B cell (primary cell): ENCODE measurements at regions not wholly inside any gene's neighbourhood (a gene's known extent, or its start where the extent isn't known, plus 50 kb on each side); places are given as distances from the start of the nearest gene placed in this dataset.
"Not testable (repeated sequence)": the region's sequence is repeated elsewhere in the genome, so short reads cannot be mapped to it uniquely, and the experiment has no call there.

Source experiments
- ATAC-seq: fragments of 200-7000 bp; cut with Tn5 transposase; one replicate; pipeline ENCODE4 v1.10.0; 2021; ENCODE audit warnings: low read depth, mild to moderate bottlenecking, moderate number of reproducible peaks, moderate library complexity
- CTCF ChIA-PET: fragments of 350-600 bp; sonication (Branson Sonifier 250); formaldehyde crosslinking; loops from one replicate; lab custom pipeline; 2021; ENCODE audit warnings: antibody characterized with exemption, inconsistent platforms; lab: Charles Lee
- POLR2A ChIA-PET: fragments of 350-600 bp; sonication (Branson Sonifier 250); formaldehyde crosslinking; loops from one replicate; lab custom pipeline; 2021; ENCODE audit warnings: antibody characterized with exemption; lab: Charles Lee
- DNase-seq: peaks from one replicate; pipeline ENCODE4 v3.0.0; 2013
- H2AFZ ChIP-seq: 2 replicates; pipeline ENCODE4 v1.6.1; 2012; ENCODE audit warnings: mild to moderate bottlenecking, low read depth, low read length; ENCODE audit not compliant: insufficient read depth, poor library complexity, severe bottlenecking
- H3K27ac ChIP-seq, 2 donors: 1 replicate in 1 of 2; 2 replicates in 1 of 2; pipeline ENCODE4 v1.5.1; 2012 to 2013; ENCODE audit warnings: low read length in 2 of 2, mild to moderate bottlenecking in 2 of 2, moderate library complexity in 1 of 2
- H3K27me3 ChIP-seq, 4 experiments: fragments of 200-600 bp in 1 of 4; sonication (generic) in 1 of 4; replicated peaks in 1 of 4; 1 replicate in 2 of 4; 2 replicates in 2 of 4; pipeline versions ENCODE4 v1.6.1 to v1.7.0; 2013 to 2016; ENCODE audit warnings: low read length in 3 of 4, mild to moderate bottlenecking in 2 of 4, mixed read lengths in 1 of 4, moderate library complexity in 1 of 4; ENCODE audit not compliant: insufficient read depth in 4 of 4, control insufficient read depth in 3 of 4; ENCODE audit errors: control extremely low read depth in 1 of 4
- H3K36me3 ChIP-seq, 2 experiments: replicated peaks in 1 of 2; 1 replicate in 1 of 2; 2 replicates in 1 of 2; pipeline versions ENCODE4 v1.6.1 to v1.7.1; 2013; ENCODE audit warnings: low read length in 1 of 2; ENCODE audit not compliant: insufficient read depth in 2 of 2, control insufficient read depth in 1 of 2; ENCODE audit errors: control extremely low read depth in 1 of 2, extremely low read depth in 1 of 2
- H3K4me1 ChIP-seq, 2 donors: fragments of 200-600 bp in 1 of 2; sonication (generic) in 1 of 2; 1 replicate in 1 of 2; 2 replicates in 1 of 2; pipeline versions ENCODE4 v1.5.1 to v1.6.1; 2013 to 2017; ENCODE audit warnings: low read length in 2 of 2; ENCODE audit not compliant: control insufficient read depth in 2 of 2, insufficient read depth in 2 of 2
- H3K4me2 ChIP-seq: replicated peaks from 2 replicates; pipeline ENCODE3; 2012; ENCODE audit warnings: mild to moderate bottlenecking, low read depth, low read length; ENCODE audit not compliant: poor library complexity, severe bottlenecking
- H3K4me3 ChIP-seq, 5 experiments: fragments of 200-600 bp in 1 of 5; sonication (generic) in 1 of 5; 1 replicate in 3 of 5; 2 replicates in 2 of 5; pipeline versions ENCODE4 v1.5.1 to v1.7.0; 2011 to 2016; ENCODE audit warnings: low read length in 4 of 5, mild to moderate bottlenecking in 4 of 5, low read depth in 2 of 5, control low read depth in 1 of 5, moderate library complexity in 1 of 5; ENCODE audit not compliant: insufficient read depth in 1 of 5; ENCODE audit errors: control extremely low read depth in 1 of 5, extremely low read depth in 1 of 5
- H3K79me2 ChIP-seq: fragments of 200-600 bp; sonication (generic); one replicate; pipeline ENCODE4 v1.6.0; 2016; ENCODE audit warnings: low read length; ENCODE audit not compliant: control insufficient read depth, insufficient read depth
- H3K9ac ChIP-seq: fragments of 200-600 bp; sonication (generic); 2 replicates; pipeline ENCODE4 v1.6.1; 2017; ENCODE audit warnings: mild to moderate bottlenecking, low read length, moderate library complexity
- H3K9me3 ChIP-seq, 3 donors: one replicate each; pipeline versions ENCODE4 v1.6.1 to v1.7.1; 2013; ENCODE audit warnings: low read length in 2 of 3; ENCODE audit not compliant: control insufficient read depth in 2 of 3, insufficient read depth in 1 of 3; ENCODE audit errors: control extremely low read depth in 1 of 3
- H4K20me1 ChIP-seq: 2 replicates; pipeline ENCODE4 v1.6.0; 2012; ENCODE audit warnings: mild to moderate bottlenecking, low read length; ENCODE audit not compliant: insufficient read depth, control insufficient read depth, poor library complexity, severe bottlenecking
- H3K27ac Mint-ChIP-seq: one replicate; pipeline ENCODE4 v1.8.0; 2021; ENCODE audit warnings: mixed read lengths
- H3K27me3 Mint-ChIP-seq: one replicate; pipeline ENCODE4 v1.8.0; 2021; ENCODE audit warnings: mixed read lengths
- H3K4me1 Mint-ChIP-seq: one replicate; pipeline ENCODE4 v1.8.0; 2021; ENCODE audit warnings: mixed read lengths
- H3K4me3 Mint-ChIP-seq: one replicate; pipeline ENCODE4 v1.8.0; 2021; ENCODE audit warnings: mixed read lengths
- H3K9me3 Mint-ChIP-seq: one replicate; pipeline ENCODE4 v1.8.0; 2022; ENCODE audit warnings: mixed read lengths; ENCODE audit not compliant: insufficient read depth
- EZH2 ChIP-seq: IDR thresholded peaks from 2 replicates; pipeline ENCODE4 v1.6.1; 2012; ENCODE audit warnings: borderline replicate concordance, low read depth, mild to moderate bottlenecking, moderate library complexity, low read length; ENCODE audit not compliant: insufficient read depth, poor library complexity, severe bottlenecking
- WGBS: methylation state at CpG from one replicate; pipeline ENCODE4 v1.1.5; 2013; ENCODE audit warnings: missing lambda C conversion rate; ENCODE audit not compliant: insufficient coverage; 5-methylcytosine and 5-hydroxymethylcytosine counted together
- intact Hi-C: fragments of 100-400 bp; cut with micrococcal nuclease; formaldehyde crosslinking; loops from one replicate; pipeline ENCODE4 v1.10.0; 2022
- TF ChIP-seq, protein P1 (sequence below): fragments of 200-600 bp; IDR thresholded peaks from one replicate; pipeline ENCODE4 v1.8.0; 2022; ENCODE audit warnings: antibody characterized with exemption, mild to moderate bottlenecking

- H3K27me3 ChIP-seq = no peaks in the 10 kb centered on the region
- H3K4me1 Mint-ChIP-seq = no peaks in the 10 kb centered on the region
- ATAC-seq (no peak), DNase-seq (no peak)
- TF ChIP-seq EZH2 = no peak
- TF ChIP-seq, protein P1, sequence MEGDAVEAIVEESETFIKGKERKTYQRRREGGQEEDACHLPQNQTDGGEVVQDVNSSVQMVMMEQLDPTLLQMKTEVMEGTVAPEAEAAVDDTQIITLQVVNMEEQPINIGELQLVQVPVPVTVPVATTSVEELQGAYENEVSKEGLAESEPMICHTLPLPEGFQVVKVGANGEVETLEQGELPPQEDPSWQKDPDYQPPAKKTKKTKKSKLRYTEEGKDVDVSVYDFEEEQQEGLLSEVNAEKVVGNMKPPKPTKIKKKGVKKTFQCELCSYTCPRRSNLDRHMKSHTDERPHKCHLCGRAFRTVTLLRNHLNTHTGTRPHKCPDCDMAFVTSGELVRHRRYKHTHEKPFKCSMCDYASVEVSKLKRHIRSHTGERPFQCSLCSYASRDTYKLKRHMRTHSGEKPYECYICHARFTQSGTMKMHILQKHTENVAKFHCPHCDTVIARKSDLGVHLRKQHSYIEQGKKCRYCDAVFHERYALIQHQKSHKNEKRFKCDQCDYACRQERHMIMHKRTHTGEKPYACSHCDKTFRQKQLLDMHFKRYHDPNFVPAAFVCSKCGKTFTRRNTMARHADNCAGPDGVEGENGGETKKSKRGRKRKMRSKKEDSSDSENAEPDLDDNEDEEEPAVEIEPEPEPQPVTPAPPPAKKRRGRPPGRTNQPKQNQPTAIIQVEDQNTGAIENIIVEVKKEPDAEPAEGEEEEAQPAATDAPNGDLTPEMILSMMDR = no peak
- H3K36me3 ChIP-seq = no peaks in the 10 kb centered on the region
- H3K27ac ChIP-seq = no peak overlapping the region
- intact Hi-C loops = no loop called here
- peaks cover 0 to 3% (median 0%) of the 10 kb centered on the region in 3 donors for H3K9me3 ChIP-seq
- H3K9ac ChIP-seq = no peak overlapping the region
- no peaks in the 10 kb centered on the region for H3K27me3 Mint-ChIP-seq
- H3K27ac Mint-ChIP-seq = no peak overlapping the region
- no peak overlapping the region for H3K4me2 ChIP-seq
- no peak overlapping the region for H2AFZ ChIP-seq
- ChIA-PET CTCF (no interaction called here), POLR2A (no interaction called here)
- no peaks in the 10 kb centered on the region for H3K9me3 Mint-ChIP-seq
- no peak overlapping the region for H3K4me3 ChIP-seq
- no peak overlapping the region for H3K4me3 Mint-ChIP-seq
- H3K79me2 ChIP-seq = no peaks in the 10 kb centered on the region
- no peaks in the 10 kb centered on the region for H3K4me1 ChIP-seq
- WGBS = 59% methylated on average over 2 of the region's 2 CpGs
- no peaks in the 10 kb centered on the region for H4K20me1 ChIP-seq
Measured at GRCh38 chr10:25753776-25754175, 180.3 kb upstream of the MYO3A start.

- H3K27me3 ChIP-seq, POLR2A ChIA-PET, H3K4me3 ChIP-seq, H3K9ac ChIP-seq, H3K27ac Mint-ChIP-seq, intact Hi-C loops, DNase-seq, H3K27ac ChIP-seq, H2AFZ ChIP-seq, H3K4me2 ChIP-seq, ATAC-seq, H3K4me3 Mint-ChIP-seq, CTCF ChIA-PET, H3K9me3 ChIP-seq, H3K4me1 Mint-ChIP-seq, H4K20me1 ChIP-seq, H3K9me3 Mint-ChIP-seq, H3K36me3 ChIP-seq, H3K27me3 Mint-ChIP-seq, H3K4me1 ChIP-seq, H3K79me2 ChIP-seq: not testable (repeated sequence)
- WGBS = 95% methylated on average over 24 of the region's 24 CpGs
Measured at GRCh38 chr10:25755874-25756273, 178.2 kb upstream of the MYO3A start.
